Ascending aorta (tissue), 2 donors: ENCODE measurements at regions not wholly inside any gene's neighbourhood (a gene's known extent, or its start where the extent isn't known, plus 50 kb on each side); places are given as distances from the start of the nearest gene placed in this dataset.

Source experiments
- DNase-seq, 2 donors: peaks; one replicate each; pipeline ENCODE4 v3.0.0-alpha.2; 2019; ENCODE audit warnings: low spot score in 2 of 2
- H3K27ac ChIP-seq, 2 donors: fragments of 200-600 bp; sonication (generic); one replicate each; pipeline ENCODE4 v1.5.1; 2016 to 2017; ENCODE audit warnings: mild to moderate bottlenecking in 1 of 2
- H3K27me3 ChIP-seq: fragments of 200-600 bp; sonication (generic); one replicate; pipeline ENCODE4 v1.5.1; 2017
- H3K36me3 ChIP-seq, 2 donors: fragments of 200-600 bp; sonication (generic); one replicate each; pipeline ENCODE4 v1.5.1; 2016
- H3K4me1 ChIP-seq, 2 donors: fragments of 200-600 bp; sonication (generic); one replicate each; pipeline ENCODE4 v1.5.1; 2016 to 2017; ENCODE audit warnings: mild to moderate bottlenecking in 1 of 2
- H3K4me3 ChIP-seq, 2 donors: fragments of 200-600 bp; sonication (generic); one replicate each; pipeline ENCODE4 v1.5.1; 2016 to 2017; ENCODE audit warnings: mild to moderate bottlenecking in 1 of 2
- H3K9me3 ChIP-seq, 2 donors: fragments of 200-600 bp; sonication (generic); one replicate each; pipeline ENCODE4 v1.5.1; 2016
- intact Hi-C: fragments of 100-400 bp; cut with DNase I; formaldehyde crosslinking; loops from one replicate; pipeline ENCODE4 v1.15.1; 2023
- TF ChIP-seq, protein P1 (sequence below), 3 experiments: fragments of 200-600 bp in 2 of 3; fragments of 450-650 bp in 1 of 3; sonication (generic) in 2 of 3; IDR thresholded peaks; one replicate each; pipeline ENCODE4 v1.5.1; 2016 to 2019; ENCODE audit warnings: antibody characterized with exemption in 3 of 3, mild to moderate bottlenecking in 1 of 3, moderate library complexity in 1 of 3

DNA sequence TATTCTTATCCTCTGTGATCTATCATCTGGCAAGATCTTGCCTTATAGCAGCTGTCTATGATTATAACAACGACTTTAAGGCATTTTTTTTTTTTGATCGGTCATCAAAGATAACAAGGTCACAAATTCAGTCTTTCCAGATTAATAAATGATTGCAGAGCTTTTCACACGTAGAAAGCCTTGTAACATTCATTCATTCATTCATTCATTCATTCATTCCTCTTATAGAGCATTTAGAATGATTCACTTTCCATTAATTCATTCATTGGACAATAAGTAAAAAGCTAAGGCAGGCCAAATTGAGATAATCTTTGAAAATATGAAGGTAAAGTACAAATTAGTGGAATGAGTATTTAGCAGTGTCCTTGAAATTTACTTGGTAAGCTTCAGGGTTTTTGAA is 223.7 kb downstream of the NUP35 start:
- Histone ChIP-seq H3K27ac (no peak overlapping the region), H3K27me3 (no peaks in the 10 kb centered on the region), H3K4me3 (no peak overlapping the region), H3K9me3 (no peaks in the 10 kb centered on the region), H3K4me1 (no peaks in the 10 kb centered on the region), H3K36me3 (no peaks in the 10 kb centered on the region)
- DNase-seq = no peak
- intact Hi-C loops = no loop called here
- TF ChIP-seq, protein P1, sequence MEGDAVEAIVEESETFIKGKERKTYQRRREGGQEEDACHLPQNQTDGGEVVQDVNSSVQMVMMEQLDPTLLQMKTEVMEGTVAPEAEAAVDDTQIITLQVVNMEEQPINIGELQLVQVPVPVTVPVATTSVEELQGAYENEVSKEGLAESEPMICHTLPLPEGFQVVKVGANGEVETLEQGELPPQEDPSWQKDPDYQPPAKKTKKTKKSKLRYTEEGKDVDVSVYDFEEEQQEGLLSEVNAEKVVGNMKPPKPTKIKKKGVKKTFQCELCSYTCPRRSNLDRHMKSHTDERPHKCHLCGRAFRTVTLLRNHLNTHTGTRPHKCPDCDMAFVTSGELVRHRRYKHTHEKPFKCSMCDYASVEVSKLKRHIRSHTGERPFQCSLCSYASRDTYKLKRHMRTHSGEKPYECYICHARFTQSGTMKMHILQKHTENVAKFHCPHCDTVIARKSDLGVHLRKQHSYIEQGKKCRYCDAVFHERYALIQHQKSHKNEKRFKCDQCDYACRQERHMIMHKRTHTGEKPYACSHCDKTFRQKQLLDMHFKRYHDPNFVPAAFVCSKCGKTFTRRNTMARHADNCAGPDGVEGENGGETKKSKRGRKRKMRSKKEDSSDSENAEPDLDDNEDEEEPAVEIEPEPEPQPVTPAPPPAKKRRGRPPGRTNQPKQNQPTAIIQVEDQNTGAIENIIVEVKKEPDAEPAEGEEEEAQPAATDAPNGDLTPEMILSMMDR (IDR thresholded peaks at IDR 0.05) = no peak

GRCh38 chr2:183348492-183348891 is 224.2 kb downstream of the NUP35 start:
- Histone ChIP-seq H3K27ac (no peak overlapping the region), H3K9me3 (no peaks in the 10 kb centered on the region), H3K4me1 (no peaks in the 10 kb centered on the region), H3K36me3 (no peaks in the 10 kb centered on the region), H3K4me3 (no peak overlapping the region), H3K27me3 (no peaks in the 10 kb centered on the region)
- DNase-seq = no peak
- TF ChIP-seq, protein P1 (IDR thresholded peaks at IDR 0.05) = no peak
- intact Hi-C loops = no loop called here

DNA sequence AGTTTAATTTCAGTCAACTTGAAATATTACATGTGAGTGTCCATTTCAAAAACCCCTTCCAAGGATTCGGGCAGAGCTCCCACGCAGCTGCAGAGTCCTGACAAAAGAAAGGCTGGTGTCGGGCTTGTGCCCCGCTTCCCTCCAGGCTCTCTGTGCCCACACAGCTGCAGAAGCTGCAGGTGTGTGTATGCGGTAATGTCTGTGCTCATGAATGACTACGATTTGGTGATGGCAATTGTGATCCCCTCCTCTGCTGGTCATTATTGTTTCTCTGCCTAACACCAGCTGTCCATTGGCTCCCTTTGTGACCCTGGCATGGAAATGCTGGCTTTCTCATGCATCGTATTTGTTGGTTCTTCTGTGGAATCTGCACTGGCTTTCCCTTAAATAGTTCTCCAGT is 224.8 kb downstream of the NUP35 start:
- H3K9me3 ChIP-seq = no peaks in the 10 kb centered on the region
- H3K27ac ChIP-seq = no peak overlapping the region
- H3K4me3 ChIP-seq = no peak overlapping the region
- TF ChIP-seq, protein P1 (IDR thresholded peaks at IDR 0.05) = no peak
- H3K27me3 ChIP-seq = no peaks in the 10 kb centered on the region
- intact Hi-C loops = no loop called here
- DNase-seq = no peak
- H3K36me3 ChIP-seq = no peaks in the 10 kb centered on the region
- no peaks in the 10 kb centered on the region for H3K4me1 ChIP-seq

DNA sequence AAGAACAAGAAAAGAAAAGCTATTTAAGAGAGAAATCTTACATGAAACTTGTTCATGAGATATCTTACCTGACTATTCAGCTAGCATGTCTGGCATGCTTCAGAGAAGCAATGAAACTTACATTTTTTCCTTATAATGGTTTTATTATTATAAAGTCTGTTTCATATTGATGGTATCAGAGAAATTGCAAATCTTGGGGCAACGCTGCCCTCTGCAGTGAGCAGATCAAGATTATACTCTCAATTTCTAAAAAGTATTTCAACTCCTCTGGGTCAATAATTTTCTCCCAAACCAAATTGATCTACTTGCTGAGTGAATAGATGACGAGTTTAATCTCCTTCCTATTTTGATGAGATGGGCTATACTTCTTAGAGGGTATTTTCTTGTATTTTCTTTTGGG is 235.6 kb downstream of the NUP35 start:
- H3K9me3 ChIP-seq = no peaks in the 10 kb centered on the region
- DNase-seq = no peak
- no peaks in the 10 kb centered on the region for H3K27me3 ChIP-seq
- intact Hi-C loops = no loop called here
- H3K36me3 ChIP-seq = no peaks in the 10 kb centered on the region
- TF ChIP-seq, protein P1 (IDR thresholded peaks at IDR 0.05) = no peak
- no peak overlapping the region for H3K27ac ChIP-seq
- no peak overlapping the region for H3K4me3 ChIP-seq
- H3K4me1 ChIP-seq = no peaks in the 10 kb centered on the region

- H3K4me3 ChIP-seq = no peak overlapping the region
- no peaks in the 10 kb centered on the region for H3K36me3 ChIP-seq
- H3K9me3 ChIP-seq = no peaks in the 10 kb centered on the region
- H3K27me3 ChIP-seq = no peaks in the 10 kb centered on the region
- no peak for DNase-seq
- no peaks in the 10 kb centered on the region for H3K4me1 ChIP-seq
- no peak overlapping the region for H3K27ac ChIP-seq
- intact Hi-C loops = no loop called here
- TF ChIP-seq, protein P1 (IDR thresholded peaks at IDR 0.05) = no peak
Measured at GRCh38 chr2:183371545-183371944, 247.3 kb downstream of the NUP35 start.

GRCh38 chr2:183375821-183376220 is 251.6 kb downstream of the NUP35 start:
- H3K9me3 ChIP-seq = no peaks in the 10 kb centered on the region
- TF ChIP-seq, protein P1 (IDR thresholded peaks at IDR 0.05) = no peak
- no peaks in the 10 kb centered on the region for H3K27me3 ChIP-seq
- H3K4me1 ChIP-seq = no peaks in the 10 kb centered on the region
- H3K36me3 ChIP-seq = no peaks in the 10 kb centered on the region
- intact Hi-C loops = no loop called here
- H3K4me3 ChIP-seq = no peak overlapping the region
- no peak for DNase-seq
- H3K27ac ChIP-seq = no peak overlapping the region
